ENCODE measurements at regions not wholly inside any gene's neighbourhood (a gene's known extent, or its start where the extent isn't known, plus 50 kb on each side); places are given as distances from the start of the nearest gene placed in this dataset.

- TF ChIP-seq NBN (IDR thresholded peaks at IDR 0.05) (no peak), SPI1 (IDR thresholded peaks at IDR 0.05; ENCODE audit: borderline replicate concordance, insufficient read depth, low read depth, low read length) (no peak), SREBF1 (IDR thresholded peaks at IDR 0.05; ENCODE audit: low read length) (no peak), ZBTB40 (IDR thresholded peaks at IDR 0.05; ENCODE audit: borderline replicate concordance) (no peak), ATF3 (IDR thresholded peaks at IDR 0.05; ENCODE audit: borderline replicate concordance, extremely low read depth, low read depth, low read length) (no peak), ZBTB4 (CRISPR knock-in tag; IDR thresholded peaks at IDR 0.05) (no peak)
Observed at GRCh38 chr3:55300701-55301100, 186.4 kb downstream of the WNT5A start (continued).

Data from GM12878 (cell line).